DMS79 treated with DMSO at 0.1 percent for 48 hours (cell line): ENCODE measurements at regions not wholly inside any gene's neighbourhood (a gene's known extent, or its start where the extent isn't known, plus 50 kb on each side); places are given as distances from the start of the nearest gene placed in this dataset.
"Not testable (repeated sequence)": the region's sequence is repeated elsewhere in the genome, so short reads cannot be mapped to it uniquely, and the experiment has no call there.

Source experiments
- DNase-seq: peaks from one replicate; lab custom pipeline; 2025; lab: John Stamatoyannopoulos, UW

DNA sequence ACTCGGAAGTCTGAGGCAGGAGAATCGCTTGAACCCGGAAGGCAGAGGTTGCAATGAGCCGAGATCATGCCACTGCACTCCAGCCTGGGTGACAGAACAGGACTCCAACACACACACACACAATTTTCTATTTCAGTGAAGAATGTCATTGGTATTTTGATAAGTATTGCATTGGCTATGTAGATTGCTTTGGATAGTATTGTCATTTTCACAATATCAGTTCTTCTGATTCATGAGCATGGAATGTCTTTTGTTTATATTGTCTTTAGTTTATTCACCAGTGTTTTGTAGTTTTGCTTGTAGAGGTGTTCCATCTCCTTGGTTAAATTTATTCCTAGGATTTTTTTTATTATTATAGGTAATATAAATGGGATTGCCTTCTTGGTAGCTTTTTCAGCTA, 693.4 kb upstream of the SYT4 start:
- no peak for DNase-seq

GRCh38 chr18:43978174-43978573, 700.9 kb upstream of the SYT4 start:
- DNase-seq = no peak

DNA sequence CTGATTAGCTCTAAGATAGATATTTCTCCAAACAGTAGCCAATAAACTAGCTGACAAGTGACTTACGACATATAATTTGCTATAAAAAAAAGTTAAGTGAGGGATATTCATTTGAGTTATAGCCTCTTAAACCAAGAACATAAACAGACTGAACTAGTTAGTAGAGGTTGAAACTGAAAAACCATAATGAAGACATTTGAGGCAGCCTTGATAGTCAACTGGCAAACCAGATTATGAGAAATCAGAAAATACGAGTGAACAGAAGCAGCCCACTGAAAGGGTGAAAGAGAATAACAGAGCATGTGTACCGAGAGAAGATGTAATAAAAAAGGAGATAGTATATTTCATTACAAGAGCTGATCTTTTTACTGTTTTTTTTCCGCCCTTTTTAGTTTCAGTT, 698.1 kb upstream of the SETBP1 start:
- no peak for DNase-seq

DNA sequence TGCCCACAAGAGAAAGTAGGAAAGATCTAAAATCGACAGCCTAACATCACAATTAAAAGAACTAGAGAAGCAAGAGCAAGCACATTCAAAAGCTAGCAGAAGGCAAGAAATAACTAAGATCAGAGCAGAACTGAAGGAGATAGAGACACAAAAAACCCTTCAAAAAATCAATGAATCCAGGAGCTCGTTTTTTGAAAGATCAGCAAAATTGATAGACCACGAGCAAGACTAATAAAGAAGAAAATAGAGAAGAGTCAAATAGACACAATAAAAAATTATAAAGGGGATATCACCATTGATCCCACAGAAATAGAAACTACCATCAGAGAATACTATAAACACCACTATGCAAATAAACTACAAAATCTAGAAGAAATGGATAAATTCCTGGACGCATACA, 693.6 kb upstream of the SETBP1 start:
- DNase-seq = not testable (repeated sequence)

DNA sequence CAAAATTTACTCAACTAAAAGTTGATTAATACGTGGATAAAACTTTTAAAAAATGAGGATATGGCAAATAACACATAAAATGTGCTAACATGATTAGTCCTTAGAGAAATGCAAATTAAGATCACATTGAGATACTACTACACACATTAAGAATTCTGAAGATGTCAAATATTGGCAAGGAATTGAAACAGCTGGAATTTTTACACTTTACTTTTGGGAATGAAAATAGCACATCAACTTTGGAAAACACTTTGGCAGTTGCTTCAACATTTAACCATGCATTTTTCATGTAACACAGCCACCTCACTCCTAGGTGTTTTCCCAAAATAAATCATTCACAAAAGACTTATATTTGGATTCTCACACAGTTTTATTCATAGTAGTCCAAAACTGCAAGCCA, 687.9 kb upstream of the SETBP1 start:
- no peak for DNase-seq

DNA sequence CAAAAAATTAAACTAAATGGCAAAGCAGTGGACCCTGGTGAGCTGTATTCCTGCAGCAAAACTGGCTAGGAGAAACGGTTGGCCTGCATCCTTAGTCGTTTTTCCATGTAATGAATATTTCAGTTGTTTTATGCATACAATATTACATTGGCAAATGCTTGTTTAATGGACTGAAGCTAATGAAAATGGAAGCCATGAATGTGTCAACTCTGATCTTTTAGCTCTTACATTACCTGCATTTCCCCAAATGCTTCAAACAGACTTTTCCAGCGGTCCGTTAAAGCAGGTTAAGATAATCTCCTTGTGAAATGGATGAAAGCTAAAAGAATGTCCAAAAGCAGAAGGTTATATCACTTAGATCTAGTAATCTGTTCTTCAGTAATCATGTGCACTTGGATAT, 686.3 kb upstream of the SETBP1 start:
- DNase-seq = no peak

DNA sequence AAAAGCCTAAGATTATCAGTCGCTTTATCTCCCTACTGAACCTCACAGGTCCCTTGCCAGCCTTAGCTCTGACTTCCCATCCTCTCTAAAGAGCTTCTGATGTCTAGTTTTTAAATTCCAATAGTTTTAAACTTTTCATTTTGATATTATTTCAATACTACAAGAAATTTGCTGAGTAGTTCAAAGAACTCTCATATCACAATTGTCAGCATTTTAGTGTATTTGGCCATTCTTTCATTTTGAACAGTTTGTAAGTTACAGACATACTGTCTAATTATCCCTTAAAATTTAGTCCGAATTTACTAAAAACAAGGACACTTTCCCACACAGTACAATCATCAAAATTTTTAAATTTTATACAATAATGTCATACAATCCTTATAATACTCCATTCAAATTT, 666.8 kb upstream of the SETBP1 start:
- no peak for DNase-seq

DNA sequence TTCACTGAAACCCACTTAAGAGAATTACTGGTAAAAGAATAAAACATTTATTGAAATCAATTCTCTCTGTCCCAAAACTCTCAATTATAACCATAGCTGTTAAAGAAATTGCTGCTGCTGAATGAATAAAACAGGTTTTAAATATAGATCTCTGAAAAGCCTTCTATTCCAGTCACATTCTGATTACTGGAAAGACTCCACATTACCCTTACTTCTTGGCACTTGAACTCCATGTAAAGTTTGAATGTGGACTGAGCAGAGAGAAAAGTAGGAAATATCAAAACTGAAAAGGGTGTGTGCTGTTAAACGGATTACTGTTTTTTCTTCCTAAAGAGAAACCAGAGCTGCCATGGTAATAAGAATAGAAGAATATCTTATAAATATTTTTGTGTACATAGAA, 655.3 kb upstream of the SETBP1 start:
- DNase-seq = no peak

GRCh38 chr18:44028109-44028508, 652.6 kb upstream of the SETBP1 start:
- DNase-seq = no peak

- no peak for DNase-seq
These were observed 649.6 kb upstream of the SETBP1 start for GRCh38 chr18:44031063-44031462.

DNA sequence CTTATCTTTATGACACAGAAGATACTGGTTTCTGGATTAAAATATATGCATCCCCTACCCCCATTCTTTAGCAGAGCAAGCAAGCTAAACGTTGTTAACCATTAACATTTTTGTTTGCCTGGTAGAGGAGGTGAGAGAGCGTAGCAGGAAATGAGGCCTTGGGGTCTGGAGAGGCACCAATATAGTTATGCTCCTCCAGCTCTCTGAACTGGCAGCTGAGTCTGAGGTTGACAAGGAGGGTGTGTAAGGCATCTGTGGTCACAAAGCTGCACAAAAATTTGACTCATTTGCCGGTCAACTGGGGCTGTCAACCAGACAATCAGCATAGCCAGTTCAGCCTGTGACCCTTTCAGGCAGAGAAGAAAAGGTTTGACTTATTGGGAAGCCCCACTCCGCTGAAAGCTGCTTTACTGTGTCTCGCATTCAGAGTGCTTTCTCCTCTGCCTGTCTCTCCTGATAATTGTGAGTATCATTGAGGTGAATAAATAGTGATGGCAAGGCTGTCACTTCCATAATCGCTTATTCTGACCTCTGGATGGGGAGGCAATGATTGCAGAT, 647.5 kb upstream of the SETBP1 start:
- no peak for DNase-seq

GRCh38 chr18:44035554-44035953, 645.1 kb upstream of the SETBP1 start:
- DNase-seq = no peak

- DNase-seq = no peak
These were observed 644.2 kb upstream of the SETBP1 start for GRCh38 chr18:44036501-44036900.

DNA sequence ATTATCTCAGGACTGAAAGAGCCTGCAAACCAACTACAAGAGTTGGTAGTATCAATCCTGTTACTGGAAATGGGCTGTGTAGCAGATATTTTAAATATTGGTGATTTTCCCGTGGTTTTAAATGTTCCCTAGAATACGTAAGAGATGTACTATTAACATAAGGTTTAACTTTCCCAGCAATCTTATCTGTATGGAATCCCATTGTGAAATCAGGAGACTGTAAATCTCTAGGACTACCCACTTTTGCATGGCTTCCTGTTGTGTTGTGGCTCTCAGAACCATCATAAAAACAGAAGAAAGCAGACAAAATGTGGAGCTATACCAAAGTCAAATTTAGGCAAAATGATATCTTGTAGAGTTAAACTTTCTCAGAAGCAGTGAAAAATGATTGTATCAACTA, 641.5 kb upstream of the SETBP1 start:
- no peak for DNase-seq

DNA sequence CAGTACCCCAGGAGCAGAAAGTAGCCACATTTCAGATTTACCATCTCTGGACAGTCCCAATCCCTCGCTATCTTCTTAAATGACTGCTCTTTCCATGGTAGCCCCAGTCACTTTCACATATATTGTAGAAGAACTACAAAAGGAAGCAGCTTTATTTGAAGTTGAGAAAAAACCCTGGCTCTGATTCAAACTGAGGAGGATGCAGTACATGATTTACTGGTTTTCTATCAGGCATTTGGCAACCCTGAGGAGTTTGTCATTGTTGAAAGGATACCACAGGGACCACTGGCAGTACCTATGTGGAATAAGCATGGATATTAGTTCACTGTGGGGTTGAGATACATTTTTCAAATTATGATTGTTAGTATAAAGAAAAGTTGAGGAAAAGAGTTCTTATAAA, 640.9 kb upstream of the SETBP1 start:
- DNase-seq = no peak

GRCh38 chr18:44041553-44041952, 639.1 kb upstream of the SETBP1 start:
- DNase-seq = no peak

- DNase-seq = no peak
These were observed 638.7 kb upstream of the SETBP1 start for GRCh38 chr18:44041961-44042360.

DNA sequence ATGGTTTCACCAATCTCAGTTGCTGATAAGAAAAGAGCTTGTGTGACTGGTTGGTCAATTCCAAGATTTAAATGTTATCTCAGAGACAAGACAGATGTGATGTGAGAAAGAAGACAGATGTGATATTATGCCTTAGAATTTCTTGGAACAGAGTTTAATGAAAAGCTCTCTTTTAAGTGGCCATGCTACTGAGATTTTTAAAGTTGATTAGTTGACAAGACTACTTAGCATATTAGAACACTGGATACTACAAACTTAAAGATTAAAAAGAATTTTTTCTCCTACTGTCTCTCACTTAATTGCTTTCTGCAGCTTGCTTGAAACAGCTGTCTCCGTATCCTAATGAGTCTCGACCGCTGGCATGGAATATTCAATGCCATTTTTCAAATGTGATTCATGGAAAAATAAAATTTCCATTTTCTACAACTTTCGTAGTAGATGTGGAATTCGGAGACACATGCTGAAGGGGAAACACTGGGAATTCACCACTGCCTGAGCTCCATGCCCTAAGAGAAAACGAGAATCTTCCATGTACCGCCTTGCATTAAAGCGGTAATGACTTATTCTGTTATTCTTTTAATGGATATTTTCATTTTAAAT, 634.2 kb upstream of the SETBP1 start:
- DNase-seq = no peak

- no peak for DNase-seq
These were observed 633.1 kb upstream of the SETBP1 start for GRCh38 chr18:44047585-44047984.

DNA sequence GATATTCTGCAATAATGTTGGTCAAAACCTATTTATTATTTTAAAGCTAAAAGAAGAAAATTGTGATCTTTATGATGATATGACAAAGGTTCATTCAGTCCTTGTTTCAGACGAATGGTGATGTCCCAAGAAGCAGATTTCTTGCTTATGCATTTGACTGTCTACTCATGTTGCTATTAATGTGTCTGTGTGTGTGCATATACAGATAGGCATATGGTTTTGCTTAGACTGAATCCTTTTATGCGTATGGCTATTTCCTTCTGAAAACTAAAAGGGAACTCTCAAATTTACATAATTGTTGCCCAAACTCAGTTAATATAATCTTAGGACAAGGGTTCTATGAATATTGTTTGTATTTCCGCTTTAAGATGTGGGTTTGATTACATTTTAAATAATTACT, 632.3 kb upstream of the SETBP1 start:
- DNase-seq = no peak

DNA sequence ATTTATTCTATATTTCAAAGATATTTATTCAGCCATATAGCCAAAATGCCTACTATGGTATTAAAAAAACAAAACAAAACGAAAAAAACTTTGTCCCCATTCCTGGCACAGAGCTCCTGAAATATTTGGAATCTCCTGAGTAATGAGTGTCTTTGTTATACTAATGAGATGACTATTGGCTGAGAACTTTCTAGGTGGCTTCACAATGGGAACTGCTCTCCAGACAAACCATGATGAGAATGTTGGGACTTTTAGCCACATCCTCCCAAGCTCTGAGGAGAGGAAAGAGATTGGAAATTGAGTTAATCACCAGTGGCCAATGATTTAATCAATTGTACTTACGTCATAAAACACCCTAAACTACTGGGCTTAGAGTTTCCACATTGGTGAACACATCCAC, 631.8 kb upstream of the SETBP1 start:
- DNase-seq = no peak

GRCh38 chr18:44051026-44051425, 629.7 kb upstream of the SETBP1 start:
- no peak for DNase-seq

- no peak for DNase-seq
These were observed 626.2 kb upstream of the SETBP1 start for GRCh38 chr18:44054514-44054913.

DNA sequence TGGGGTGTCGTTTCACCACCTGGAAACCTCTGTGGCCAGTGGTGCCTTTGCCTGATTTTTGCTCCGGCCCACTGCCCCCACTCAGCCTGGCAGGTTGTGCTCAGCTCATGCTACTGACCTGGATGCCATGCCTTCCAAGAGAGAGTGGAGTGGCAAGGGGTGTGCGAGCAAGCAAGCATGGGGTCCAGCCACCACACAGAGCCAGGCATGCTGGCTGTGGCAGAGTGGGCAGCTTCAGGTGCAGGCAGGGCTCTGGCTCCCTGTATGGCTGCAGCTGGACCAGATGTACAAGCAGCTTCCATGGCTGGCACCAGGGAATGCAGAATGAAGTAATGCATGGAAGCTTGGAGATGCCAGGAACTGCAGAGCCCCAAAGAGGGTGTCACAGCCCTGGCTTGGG, 620.5 kb upstream of the SETBP1 start:
- DNase-seq = no peak

GRCh38 chr18:44061438-44061837, 619.2 kb upstream of the SETBP1 start:
- no peak for DNase-seq
